ENCODE measurements at regions not wholly inside any gene's neighbourhood (a gene's known extent, or its start where the extent isn't known, plus 50 kb on each side); places are given as distances from the start of the nearest gene placed in this dataset.

GRCh38 chr1:148379697-148380096 is 103.4 kb downstream of the PPIAL4G start:
- Histone ChIP-seq H3K36me3 (ENCODE audit: control insufficient read depth in 2 of 2, insufficient read depth in 2 of 2, low read length in 1 of 2) (no peaks in the 10 kb centered on the region), H3K27ac (ENCODE audit: control insufficient read depth, insufficient read depth) (no peak overlapping the region), H4K20me1 (ENCODE audit: control insufficient read depth, insufficient read depth) (no peaks in the 10 kb centered on the region), H3K27me3 (replicated peaks in 1 of 2; ENCODE audit: control insufficient read depth in 2 of 2, insufficient read depth in 2 of 2, low read length in 1 of 2) (no peaks in the 10 kb centered on the region; a peak in 1 of 4 replicates), H3K79me2 (ENCODE audit: control insufficient read depth, insufficient read depth, low read length) (no peaks in the 10 kb centered on the region), H3K9ac (ENCODE audit: control insufficient read depth, insufficient read depth, low read length) (no peak overlapping the region), H3K4me3 (no peak overlapping the region), H3K4me1 (ENCODE audit: control insufficient read depth, insufficient read depth, low read length) (no peaks in the 10 kb centered on the region), H2AFZ (ENCODE audit: control insufficient read depth, low read depth, low read length) (no peak overlapping the region), H3K9me3 (replicated peaks; ENCODE audit: control insufficient read depth, insufficient read depth, low read length) (no peaks in the 10 kb centered on the region; the same call in 2 of the 3 replicates), H3K4me2 (ENCODE audit: control insufficient read depth, insufficient read depth) (no peak overlapping the region)
- TF ChIP-seq MYB (IDR thresholded peaks at IDR 0.05; ENCODE audit: borderline replicate concordance, low read depth, low read length) (no peak), TCF12 (IDR thresholded peaks at IDR 0.05; ENCODE audit: low read depth, low read length) (no peak), WRNIP1 (IDR thresholded peaks at IDR 0.05; ENCODE audit: borderline replicate concordance, low read depth, low read length) (no peak), CHD2 (IDR thresholded peaks at IDR 0.05; ENCODE audit: borderline replicate concordance, low read depth, low read length) (no peak)
- TF ChIP-seq, protein P1, sequence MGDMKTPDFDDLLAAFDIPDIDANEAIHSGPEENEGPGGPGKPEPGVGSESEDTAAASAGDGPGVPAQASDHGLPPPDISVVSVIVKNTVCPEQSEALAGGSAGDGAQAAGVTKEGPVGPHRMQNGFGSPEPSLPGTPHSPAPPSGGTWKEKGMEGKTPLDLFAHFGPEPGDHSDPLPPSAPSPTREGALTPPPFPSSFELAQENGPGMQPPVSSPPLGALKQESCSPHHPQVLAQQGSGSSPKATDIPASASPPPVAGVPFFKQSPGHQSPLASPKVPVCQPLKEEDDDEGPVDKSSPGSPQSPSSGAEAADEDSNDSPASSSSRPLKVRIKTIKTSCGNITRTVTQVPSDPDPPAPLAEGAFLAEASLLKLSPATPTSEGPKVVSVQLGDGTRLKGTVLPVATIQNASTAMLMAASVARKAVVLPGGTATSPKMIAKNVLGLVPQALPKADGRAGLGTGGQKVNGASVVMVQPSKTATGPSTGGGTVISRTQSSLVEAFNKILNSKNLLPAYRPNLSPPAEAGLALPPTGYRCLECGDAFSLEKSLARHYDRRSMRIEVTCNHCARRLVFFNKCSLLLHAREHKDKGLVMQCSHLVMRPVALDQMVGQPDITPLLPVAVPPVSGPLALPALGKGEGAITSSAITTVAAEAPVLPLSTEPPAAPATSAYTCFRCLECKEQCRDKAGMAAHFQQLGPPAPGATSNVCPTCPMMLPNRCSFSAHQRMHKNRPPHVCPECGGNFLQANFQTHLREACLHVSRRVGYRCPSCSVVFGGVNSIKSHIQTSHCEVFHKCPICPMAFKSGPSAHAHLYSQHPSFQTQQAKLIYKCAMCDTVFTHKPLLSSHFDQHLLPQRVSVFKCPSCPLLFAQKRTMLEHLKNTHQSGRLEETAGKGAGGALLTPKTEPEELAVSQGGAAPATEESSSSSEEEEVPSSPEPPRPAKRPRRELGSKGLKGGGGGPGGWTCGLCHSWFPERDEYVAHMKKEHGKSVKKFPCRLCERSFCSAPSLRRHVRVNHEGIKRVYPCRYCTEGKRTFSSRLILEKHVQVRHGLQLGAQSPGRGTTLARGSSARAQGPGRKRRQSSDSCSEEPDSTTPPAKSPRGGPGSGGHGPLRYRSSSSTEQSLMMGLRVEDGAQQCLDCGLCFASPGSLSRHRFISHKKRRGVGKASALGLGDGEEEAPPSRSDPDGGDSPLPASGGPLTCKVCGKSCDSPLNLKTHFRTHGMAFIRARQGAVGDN (IDR thresholded peaks at IDR 0.05): no peak
- TF ChIP-seq, protein P2, sequence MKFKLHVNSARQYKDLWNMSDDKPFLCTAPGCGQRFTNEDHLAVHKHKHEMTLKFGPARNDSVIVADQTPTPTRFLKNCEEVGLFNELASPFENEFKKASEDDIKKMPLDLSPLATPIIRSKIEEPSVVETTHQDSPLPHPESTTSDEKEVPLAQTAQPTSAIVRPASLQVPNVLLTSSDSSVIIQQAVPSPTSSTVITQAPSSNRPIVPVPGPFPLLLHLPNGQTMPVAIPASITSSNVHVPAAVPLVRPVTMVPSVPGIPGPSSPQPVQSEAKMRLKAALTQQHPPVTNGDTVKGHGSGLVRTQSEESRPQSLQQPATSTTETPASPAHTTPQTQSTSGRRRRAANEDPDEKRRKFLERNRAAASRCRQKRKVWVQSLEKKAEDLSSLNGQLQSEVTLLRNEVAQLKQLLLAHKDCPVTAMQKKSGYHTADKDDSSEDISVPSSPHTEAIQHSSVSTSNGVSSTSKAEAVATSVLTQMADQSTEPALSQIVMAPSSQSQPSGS (IDR thresholded peaks at IDR 0.05; ENCODE audit: low read length): no peak
- intact Hi-C loops (cut with micrococcal nuclease; ENCODE audit: unreplicated experiment) (no loop called here), in situ Hi-C loops (cut with MboI) (no loop called here)
- CTCF ChIA-PET: no interaction called here
- FAIRE-seq (no peak), DNase-seq (ENCODE audit: low read depth, low spot score) (no peak), ATAC-seq (no peak)
- SMC1A ChIA-PET (ENCODE audit: uncharacterized antibody, unreplicated experiment): no interaction called here
- RAD21 ChIA-PET (ENCODE audit: unreplicated experiment): no interaction called here
- WGBS (ENCODE audit: insufficient coverage, insufficient replicate concordance, low lambda C conversion rate, missing lambda C conversion rate): 34% methylated on average over 12 of the region's 16 CpGs
- POLR2A ChIA-PET: no interaction called here
- no TSS peak for BruUV-seq (replicated peaks)
